HepG2 (cell line): ENCODE measurements at regions not wholly inside any gene's neighbourhood (a gene's known extent, or its start where the extent isn't known, plus 50 kb on each side); places are given as distances from the start of the nearest gene placed in this dataset.
A peak's percentile ranks its signal among the peaks of the same experiment; 100 is the strongest.

Experiments
- ATAC-seq: fragments of 200-7000 bp; cut with Tn5 transposase; 3 replicates; pipeline ENCODE4 v1.9.1; 2020; ENCODE audit warnings: mild to moderate bottlenecking, moderate library complexity
- BruUV-seq: library from RNA; stranded (reverse); fragments of 400-500 nt; replicated peaks from 2 replicates; lab custom pipeline; 2021; lab: Mats Ljungman, UMichigan
- CTCF ChIA-PET: fragments of 300-600 bp; formaldehyde crosslinking; extraction: SDS; loops from one replicate; lab custom pipeline; 2021; ENCODE audit warnings: low total read pairs, inconsistent platforms, low intra/inter-chr PET ratio; lab: Yijun Ruan, JAX
- POLR2A ChIA-PET: fragments of 350-600 bp; sonication (Branson Sonifier 250); formaldehyde crosslinking; loops from one replicate; lab custom pipeline; 2020; ENCODE audit warnings: antibody characterized with exemption, inconsistent platforms; lab: Yijun Ruan, JAX
- DNase-seq: peaks from one replicate; pipeline ENCODE4 v3.0.0-alpha.2; 2015; ENCODE audit warnings: low spot score
- FAIRE-seq: peaks from 3 replicates; lab custom pipeline; 2011; peaks lifted over from hg19 to GRCh38; lab: Jason Lieb, UNC
- H2AFZ ChIP-seq: one replicate; pipeline ENCODE4 v1.6.1; 2011; ENCODE audit warnings: low read length, inconsistent platforms
- H3K27ac ChIP-seq: fragments of 300-600 bp; 3 replicates; pipeline ENCODE4 v1.8.0; 2011; ENCODE audit warnings: mixed run types, mild to moderate bottlenecking, mixed read lengths, low read length, inconsistent platforms; ENCODE audit not compliant: insufficient read depth; ENCODE audit errors: extremely low read length
- H3K27me3 ChIP-seq, 2 experiments: fragments of 200-600 bp in 1 of 2; 2 replicates in 1 of 2; 3 replicates in 1 of 2; pipeline versions ENCODE4 v1.6.0 to v1.8.0; 2011; ENCODE audit warnings: low read length in 2 of 2, mild to moderate bottlenecking in 2 of 2, moderate library complexity in 2 of 2, inconsistent platforms in 1 of 2; ENCODE audit not compliant: insufficient read depth in 2 of 2, control insufficient read depth in 1 of 2
- H3K36me3 ChIP-seq, 2 experiments: fragments of 200-600 bp in 1 of 2; replicated peaks in 1 of 2; 2 replicates in 1 of 2; 3 replicates in 1 of 2; pipeline versions ENCODE4 v1.5.1 to v1.8.0; 2011; ENCODE audit warnings: low read length in 2 of 2, inconsistent platforms in 1 of 2; ENCODE audit not compliant: insufficient read depth in 2 of 2, control insufficient read depth in 1 of 2
- H3K4me1 ChIP-seq: 2 replicates; pipeline ENCODE4 v1.5.1; 2012; ENCODE audit warnings: low read length, inconsistent platforms; ENCODE audit not compliant: insufficient read depth
- H3K4me2 ChIP-seq: 2 replicates; pipeline ENCODE4 v1.6.0; 2011; ENCODE audit warnings: low read depth, low read length, inconsistent platforms
- H3K4me3 ChIP-seq, 3 experiments: fragments of 200-600 bp in 1 of 3; sonication (generic), shearing (Covaris generic) in 1 of 3; replicated peaks in 1 of 3; 2 replicates each; pipeline ENCODE4 v1.5.1; 2011 to 2016; ENCODE audit warnings: low read length in 3 of 3, inconsistent platforms in 2 of 3, low read depth in 2 of 3, mild to moderate bottlenecking in 2 of 3, control low read depth in 1 of 3, mixed read lengths in 1 of 3; ENCODE audit not compliant: insufficient read depth in 1 of 3
- H3K79me2 ChIP-seq: one replicate; pipeline ENCODE4 v1.6.1; 2011; ENCODE audit warnings: low read length, inconsistent platforms; ENCODE audit not compliant: insufficient read depth
- H3K9ac ChIP-seq: 2 replicates; pipeline ENCODE4 v1.6.0; 2011; ENCODE audit warnings: mild to moderate bottlenecking, low read depth, low read length, inconsistent platforms; ENCODE audit not compliant: insufficient read depth
- H3K9me3 ChIP-seq: 2 replicates; pipeline ENCODE4 v1.5.1; 2012; ENCODE audit warnings: mild to moderate bottlenecking, low read length
- H4K20me1 ChIP-seq: 2 replicates; pipeline ENCODE4 v1.6.0; 2011; ENCODE audit warnings: inconsistent platforms, mild to moderate bottlenecking, low read length, moderate library complexity; ENCODE audit not compliant: insufficient read depth
- FOXM1 ChIP-seq: sonication (generic); formaldehyde crosslinking; IDR thresholded peaks from 2 replicates; pipeline ENCODE4 v1.5.0; 2020; ENCODE audit warnings: missing genetic modification reagents
- GABPA ChIP-seq, 2 experiments: IDR thresholded peaks; 2 replicates each; pipeline ENCODE4 v1.6.1; 2011 to 2016; ENCODE audit warnings: low read depth in 2 of 2, low read length in 1 of 2, missing biosample characterization in 1 of 2, missing genetic modification characterization in 1 of 2
- GABPB1 ChIP-seq: IDR thresholded peaks from 2 replicates; pipeline ENCODE4 v1.6.1; 2016; ENCODE audit warnings: mild to moderate bottlenecking, missing genetic modification reagents, moderate library complexity, missing compliant biosample characterization
- IKZF4 ChIP-seq: sonication (generic); formaldehyde crosslinking; IDR thresholded peaks from 2 replicates; pipeline ENCODE4 v1.5.1; 2020; ENCODE audit warnings: borderline replicate concordance, mild to moderate bottlenecking, low read depth, missing genetic modification reagents; ENCODE audit errors: not compliant biosample characterization
- MAF1 ChIP-seq: sonication (generic); formaldehyde crosslinking; IDR thresholded peaks from 2 replicates; pipeline ENCODE4 v1.5.0; 2020; ENCODE audit warnings: missing genetic modification reagents, borderline replicate concordance
- PRMT3 ChIP-seq: sonication (generic); formaldehyde crosslinking; IDR thresholded peaks from 2 replicates; pipeline ENCODE4 v1.8.1; 2022; ENCODE audit warnings: low read depth, mild to moderate bottlenecking, moderate library complexity, missing genetic modification reagents, borderline replicate concordance
- RORA ChIP-seq: sonication (generic); formaldehyde crosslinking; IDR thresholded peaks from 2 replicates; pipeline ENCODE4 v1.5.0; 2020; ENCODE audit warnings: mild to moderate bottlenecking, missing genetic modification reagents, moderate library complexity
- THAP11 ChIP-seq: IDR thresholded peaks from 2 replicates; pipeline ENCODE4 v1.6.1; 2016; ENCODE audit warnings: missing biosample characterization, missing genetic modification reagents
- ZNF143 ChIP-seq: sonication (generic); formaldehyde crosslinking; IDR thresholded peaks from 2 replicates; pipeline ENCODE4 v1.4.0; 2020; ENCODE audit warnings: missing genetic modification reagents
- ZNF235 ChIP-seq: sonication (generic); formaldehyde crosslinking; IDR thresholded peaks from 2 replicates; pipeline ENCODE4 v1.8.1; 2023; ENCODE audit warnings: mild to moderate bottlenecking, missing genetic modification reagents, borderline replicate concordance
- ZNF556 ChIP-seq: sonication (generic); formaldehyde crosslinking; IDR thresholded peaks from 2 replicates; pipeline ENCODE4 v1.4.0; 2020; ENCODE audit warnings: mild to moderate bottlenecking, missing genetic modification reagents, borderline replicate concordance
- WGBS: methylation state at CpG from one replicate; pipeline ENCODE4 v1.1.6; 2017; ENCODE audit warnings: low lambda C conversion rate; 5-methylcytosine and 5-hydroxymethylcytosine counted together
- in situ Hi-C: cut with HindIII; loops from 2 replicates; pipeline ENCODE4 v1.10.0; 2017; ENCODE audit warnings: low pct_unique_long_range_greater_than_20kb; ENCODE audit not compliant: extremely low pct_ligation_motif_present
- intact Hi-C: fragments of 100-400 bp; cut with micrococcal nuclease; formaldehyde crosslinking; loops from one replicate; pipeline ENCODE4 v1.10.0; 2022; ENCODE audit not compliant: unreplicated experiment

DNA sequence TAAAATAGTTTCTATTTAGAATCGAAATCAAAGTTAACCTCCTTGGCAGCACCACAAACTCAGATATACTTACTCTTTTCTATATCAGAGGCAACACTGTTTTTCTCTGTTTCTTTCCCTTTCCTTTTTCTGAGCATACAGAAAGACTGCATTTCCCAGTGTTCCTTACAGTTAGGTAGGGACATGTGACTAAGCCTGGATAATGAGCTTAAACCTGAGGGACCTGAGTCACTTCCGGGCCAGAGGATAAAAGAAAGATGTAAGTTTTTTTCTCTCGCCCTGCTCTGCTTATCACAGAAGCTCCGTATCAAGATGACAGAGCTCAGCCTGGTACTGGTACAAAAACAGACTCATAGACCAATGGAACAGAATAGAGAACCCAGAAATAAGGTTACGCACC is 531.9 kb downstream of the KLF12 start:
- Histone ChIP-seq H2AFZ (no peak overlapping the region), H3K9me3 (no peaks in the 10 kb centered on the region), H3K79me2 (no peaks in the 10 kb centered on the region), H3K9ac (no peak overlapping the region), H3K4me3 (no peak overlapping the region), H3K36me3 (no peaks in the 10 kb centered on the region), H4K20me1 (no peaks in the 10 kb centered on the region), H3K27ac (no peak overlapping the region), H3K4me2 (no peak overlapping the region)
- 19% methylated on average over 5 of the region's 5 CpGs for WGBS
- CTCF ChIA-PET: no interaction called here
- POLR2A ChIA-PET: no interaction called here
- in situ Hi-C loops (no loop called here), intact Hi-C loops (no loop called here)
- DNase-seq (peak; percentile 4), ATAC-seq (no peak), FAIRE-seq (no peak)
- no peak for TF ChIP-seq MAF1 (CRISPR knock-in tag)
- TF ChIP-seq GABPA (IDR thresholded peaks at IDR 0.05; ENCODE audit: low read depth, low read length): no peak
- TF ChIP-seq GABPA (CRISPR knock-in tag; IDR thresholded peaks at IDR 0.05; ENCODE audit: low read depth): peak; percentile 78
- peak; percentile 48; the same call in 1 of the 2 replicates for TF ChIP-seq ZNF143 (CRISPR knock-in tag)
- TF ChIP-seq PRMT3 (CRISPR knock-in tag): no peak
- TF ChIP-seq RORA: no peak
- TF ChIP-seq THAP11 (CRISPR knock-in tag): peak; percentile 81
- peak; percentile 41; the same call in 1 of the 2 replicates for TF ChIP-seq GABPB1 (CRISPR knock-in tag)
- no peak for TF ChIP-seq IKZF4 (CRISPR knock-in tag)
- TF ChIP-seq FOXM1 (CRISPR knock-in tag): no peak
- no peak for TF ChIP-seq ZNF235 (CRISPR knock-in tag)
- no peak for TF ChIP-seq ZNF556 (CRISPR knock-in tag)
- TF ChIP-seq, all 625 proteins: peak for 4
- Histone ChIP-seq H3K27me3 (no peaks in the 10 kb centered on the region; a peak in 1 of 5 replicates), H3K4me1 (peaks cover 2% of the 10 kb centered on the region)
- BruUV-seq: no TSS peak
